Stimulated activated naive CD4-positive, alpha-beta T cell (primary cell): ENCODE measurements at regions not wholly inside any gene's neighbourhood (a gene's known extent, or its start where the extent isn't known, plus 50 kb on each side); places are given as distances from the start of the nearest gene placed in this dataset.
"Not testable (repeated sequence)": the region's sequence is repeated elsewhere in the genome, so short reads cannot be mapped to it uniquely, and the experiment has no call there.

Experiments used
- DNase-seq, 6 experiments: peaks; one replicate each; lab custom pipeline; 2025; lab: John Stamatoyannopoulos, UW

- DNase-seq: not testable (repeated sequence)
Measured at GRCh38 chr2:95686056-95686825, 94.4 kb downstream of the TRIM43 start.

GRCh38 chr2:95687852-95688251 is 96.1 kb downstream of the TRIM43 start:
- DNase-seq: not testable (repeated sequence)

- DNase-seq: not testable (repeated sequence)
Measured at GRCh38 chr2:95691210-95691609, 99.4 kb downstream of the TRIM43 start.

- not testable (repeated sequence) for DNase-seq
Measured at GRCh38 chr2:95693071-95693846, 101.5 kb downstream of the TRIM43 start.

- no peak for DNase-seq
Measured at GRCh38 chr2:95695613-95696012, 103.8 kb downstream of the TRIM43 start.

GRCh38 chr2:95698146-95698545 is 106.3 kb downstream of the TRIM43 start:
- DNase-seq: no peak

GRCh38 chr2:95699201-95700184 is 107.7 kb downstream of the TRIM43 start:
- DNase-seq: not testable (repeated sequence)

- no peak for DNase-seq
Measured at GRCh38 chr2:95700519-95700918, 108.7 kb downstream of the TRIM43 start.

GRCh38 chr2:95702471-95702870 is 110.7 kb downstream of the TRIM43 start:
- DNase-seq: no peak

- not testable (repeated sequence) for DNase-seq
Measured at GRCh38 chr2:95707161-95707560, 115.4 kb downstream of the TRIM43 start.

GRCh38 chr2:95707837-95708236 is 116.0 kb downstream of the TRIM43 start:
- DNase-seq: no peak

GRCh38 chr2:95709831-95710230 is 118.0 kb downstream of the TRIM43 start:
- no peak for DNase-seq

- DNase-seq: not testable (repeated sequence)
Measured at GRCh38 chr2:95713470-95714177, 121.8 kb downstream of the TRIM43 start.

GRCh38 chr2:95714398-95714797 is 122.6 kb downstream of the TRIM43 start:
- not testable (repeated sequence) for DNase-seq

- no peak for DNase-seq
Measured at GRCh38 chr2:95719473-95720060, 127.8 kb downstream of the TRIM43 start.

GRCh38 chr2:95721726-95722125 is 129.9 kb downstream of the TRIM43 start:
- DNase-seq: no peak

- DNase-seq: no peak
Measured at GRCh38 chr2:95722131-95722697, 130.4 kb downstream of the TRIM43 start.

- DNase-seq: not testable (repeated sequence)
Measured at GRCh38 chr2:95723627-95724210, 131.9 kb downstream of the TRIM43 start.

GRCh38 chr2:95725191-95725590 is 133.4 kb downstream of the TRIM43 start:
- not testable (repeated sequence) for DNase-seq

GRCh38 chr2:95725677-95726076 is 133.9 kb downstream of the TRIM43 start:
- not testable (repeated sequence) for DNase-seq
